ENCODE measurements at regions not wholly inside any gene's neighbourhood (a gene's known extent, or its start where the extent isn't known, plus 50 kb on each side); places are given as distances from the start of the nearest gene placed in this dataset.

- DNase-seq (ENCODE audit: low spot score) (peak; percentile 89), FAIRE-seq (peak; percentile 84)
Measured at GRCh38 chr3:115518100-115518852, 105.0 kb upstream of the GAP43 start.

- DNase-seq (ENCODE audit: low spot score), result no peak
- no peak for FAIRE-seq
Measured at GRCh38 chr3:115520241-115520640, 103.1 kb upstream of the GAP43 start.

GRCh38 chr3:115520651-115521245 is 102.6 kb upstream of the GAP43 start:
- FAIRE-seq (no peak), DNase-seq (ENCODE audit: low spot score) (no peak)

GRCh38 chr3:115523458-115523857 is 99.9 kb upstream of the GAP43 start:
- DNase-seq (ENCODE audit: low spot score) (no peak), FAIRE-seq (no peak)

- FAIRE-seq (no peak), DNase-seq (ENCODE audit: low spot score) (no peak)
Measured at GRCh38 chr3:115524549-115524948, 98.8 kb upstream of the GAP43 start.

DNA sequence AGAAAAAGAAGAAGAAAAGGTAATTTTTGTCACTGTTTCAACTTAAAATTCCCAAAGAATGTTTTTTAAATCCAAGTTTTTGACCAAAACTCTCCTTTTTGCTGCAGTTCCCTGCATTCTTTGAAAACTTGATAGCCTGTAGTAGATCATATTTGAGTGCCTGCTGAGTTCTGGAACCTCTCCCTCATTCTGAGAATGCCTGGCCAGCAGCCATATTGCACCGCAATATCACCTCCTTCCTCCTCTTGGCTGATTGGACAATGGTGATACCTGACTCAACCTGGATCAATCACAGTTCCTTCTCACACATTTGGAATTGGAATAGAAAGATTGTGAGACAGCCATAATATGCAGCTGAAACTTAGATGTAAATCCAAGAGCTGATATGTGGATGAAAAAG is 97.6 kb upstream of the GAP43 start:
- no peak for FAIRE-seq
- no peak for DNase-seq (ENCODE audit: low spot score)

DNA sequence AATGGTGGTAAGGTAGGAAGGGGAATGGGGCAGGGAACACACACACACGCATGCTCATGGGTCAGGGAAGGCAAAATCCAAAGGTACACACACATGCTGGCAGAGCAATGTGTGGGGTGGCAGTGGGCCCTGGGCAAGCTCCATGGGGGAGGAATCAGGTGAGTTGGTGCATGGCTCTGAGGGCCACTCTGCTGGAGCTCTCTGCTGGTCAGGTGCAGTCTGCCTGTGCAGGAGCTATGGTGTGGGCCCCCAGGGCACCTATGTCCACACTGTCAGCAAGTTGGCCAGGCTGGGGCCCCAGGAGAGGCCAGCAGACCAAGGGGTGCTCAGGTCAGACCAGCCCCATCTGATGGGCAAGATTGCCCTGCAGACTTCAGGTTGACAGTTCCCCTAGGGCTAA is 90.1 kb upstream of the GAP43 start:
- no peak for DNase-seq (ENCODE audit: low spot score)
- no peak for FAIRE-seq

GRCh38 chr3:115536171-115536570 is 87.1 kb upstream of the GAP43 start:
- DNase-seq (ENCODE audit: low spot score) (no peak), FAIRE-seq (no peak)

- DNase-seq (ENCODE audit: low spot score), result no peak
- FAIRE-seq, result no peak
Measured at GRCh38 chr3:115537669-115538068, 85.6 kb upstream of the GAP43 start.

GRCh38 chr3:115547207-115547606 is 76.1 kb upstream of the GAP43 start:
- DNase-seq (ENCODE audit: low spot score) (no peak), FAIRE-seq (no peak)

DNA sequence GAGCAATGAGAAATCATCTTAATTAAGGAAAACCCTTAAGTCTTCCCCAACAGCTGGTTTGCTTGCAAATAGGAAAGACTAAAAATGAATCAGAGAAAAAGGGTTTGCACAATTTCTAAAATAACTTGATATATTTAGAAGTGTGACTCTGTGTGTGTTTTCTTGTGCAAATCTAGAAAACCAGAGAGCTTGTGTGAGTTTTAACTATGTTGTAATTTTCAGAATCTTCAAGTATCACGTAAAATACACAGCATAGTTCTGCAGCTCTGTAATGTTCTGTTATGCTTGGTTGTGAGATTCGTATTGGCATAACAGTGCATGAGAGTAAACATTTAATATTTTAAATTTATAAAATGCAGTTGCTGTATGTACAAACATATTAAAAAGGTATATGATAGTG is 74.7 kb upstream of the GAP43 start:
- no peak for DNase-seq (ENCODE audit: low spot score)
- FAIRE-seq, result no peak

DNA sequence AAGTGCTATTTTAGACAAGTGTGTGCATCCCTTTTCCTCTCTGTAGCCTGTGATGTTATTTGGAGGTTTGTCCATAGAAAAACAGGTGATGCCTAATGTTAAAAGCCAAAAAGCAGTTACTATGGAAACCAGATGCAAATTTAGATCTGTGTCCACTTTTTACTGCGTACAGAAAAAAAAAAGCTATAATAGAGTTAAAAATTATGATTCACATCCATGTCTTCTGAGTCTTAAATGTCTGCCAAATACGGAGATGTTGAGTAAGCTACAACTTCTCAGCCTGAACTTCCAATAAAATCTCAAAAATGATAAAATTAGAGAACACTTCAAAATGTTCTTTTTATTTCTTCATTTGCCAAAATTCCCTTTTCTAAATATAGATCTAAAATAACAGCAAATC is 74.2 kb upstream of the GAP43 start:
- FAIRE-seq (no peak), DNase-seq (ENCODE audit: low spot score) (no peak)

- DNase-seq (ENCODE audit: low spot score) (no peak), FAIRE-seq (no peak)
Measured at GRCh38 chr3:115550285-115550761, 73.0 kb upstream of the GAP43 start.

- FAIRE-seq (no peak), DNase-seq (ENCODE audit: low spot score) (no peak)
Measured at GRCh38 chr3:115551016-115551415, 72.3 kb upstream of the GAP43 start.

DNA sequence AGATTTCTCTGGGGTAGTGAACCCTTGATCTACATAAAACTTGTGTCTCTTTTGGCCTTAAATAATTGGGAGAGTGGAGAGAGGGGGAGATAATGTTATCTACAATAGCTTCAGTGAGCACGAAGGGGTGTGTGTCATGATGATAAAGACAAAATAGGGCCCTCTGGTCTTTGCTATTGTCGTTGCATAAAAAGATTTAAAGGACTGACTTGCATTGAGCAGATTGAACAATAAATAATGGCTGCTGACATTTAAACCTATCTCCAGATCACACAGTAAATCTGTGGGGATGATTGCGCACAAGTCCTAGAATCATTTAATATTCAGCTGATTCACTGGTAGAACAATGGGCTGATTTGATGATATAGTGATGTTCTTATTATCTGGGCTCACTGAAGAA is 71.3 kb upstream of the GAP43 start:
- DNase-seq (ENCODE audit: low spot score), result no peak

DNA sequence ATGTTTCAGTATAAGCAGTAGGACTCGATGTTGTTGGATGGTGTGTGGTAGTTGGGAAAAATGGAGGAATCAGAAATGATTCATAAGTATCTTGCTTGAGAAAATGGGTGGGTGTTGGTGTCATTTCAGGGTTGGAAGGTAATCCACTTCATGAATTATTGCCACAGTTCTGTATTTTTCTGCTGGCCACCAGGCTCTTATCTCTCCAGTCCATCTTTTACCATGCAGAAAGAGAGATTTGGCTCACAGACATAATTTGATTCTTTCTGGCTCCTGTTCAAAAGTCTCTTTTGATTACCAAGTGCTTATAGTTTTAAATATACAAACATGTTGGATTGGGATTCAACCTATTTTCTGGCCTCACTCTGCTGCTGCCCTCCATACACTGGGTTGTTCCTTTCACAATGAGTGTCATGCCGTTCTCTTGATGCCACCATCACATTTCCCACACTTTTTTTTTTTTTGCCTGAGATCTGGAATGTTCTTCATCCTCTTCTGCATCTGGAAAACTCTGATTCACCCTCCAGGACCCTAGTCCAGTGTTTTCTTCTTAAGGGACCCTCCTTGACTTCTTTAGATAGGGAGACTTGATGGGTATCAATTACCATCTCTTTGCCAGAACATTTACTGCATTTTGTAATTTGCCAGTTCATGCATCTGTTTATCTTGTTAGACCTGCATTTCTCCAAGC is 69.4 kb upstream of the GAP43 start:
- DNase-seq (ENCODE audit: low spot score) (no peak), FAIRE-seq (no peak)

More for the DNA sequence above, 71.3 kb upstream of the GAP43 start:
- FAIRE-seq, result no peak

DNA sequence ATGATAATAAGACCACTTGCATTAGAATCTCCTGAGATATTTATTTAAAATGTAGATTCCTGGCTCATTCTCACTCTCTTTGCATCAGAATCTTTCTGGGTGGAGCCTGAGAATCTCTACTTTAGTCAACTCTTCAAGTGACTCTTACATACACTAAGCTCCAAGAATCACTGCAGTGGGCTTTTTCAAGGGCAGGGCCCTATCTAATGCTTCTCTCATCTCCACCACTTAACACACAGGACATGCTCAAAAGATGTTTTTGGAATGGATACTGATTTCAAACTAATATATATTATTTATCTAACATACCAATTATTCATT is 68.9 kb upstream of the GAP43 start:
- no peak for DNase-seq (ENCODE audit: low spot score)
- no peak for FAIRE-seq

GRCh38 chr3:115562636-115563267 is 60.6 kb upstream of the GAP43 start:
- DNase-seq (ENCODE audit: low spot score) (no peak), FAIRE-seq (no peak)

DNA sequence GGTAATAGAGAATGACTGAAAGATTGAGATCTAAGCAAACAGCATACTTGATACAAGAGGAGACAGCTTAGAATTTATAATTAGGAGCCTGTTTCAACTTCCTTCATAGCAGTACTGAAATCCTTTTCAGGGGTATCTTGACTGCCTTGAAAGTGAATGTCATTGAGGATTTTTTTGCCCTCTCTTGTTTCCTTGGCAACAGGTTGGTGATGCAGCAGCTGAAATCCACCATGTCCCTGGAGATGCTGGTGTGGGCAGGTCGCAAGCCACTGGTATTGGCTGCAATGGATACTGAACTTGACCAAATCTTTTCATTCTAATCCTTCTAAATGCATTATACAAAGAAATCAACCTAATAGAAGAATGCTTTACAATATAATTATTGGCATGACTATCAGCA is 59.3 kb upstream of the GAP43 start:
- no peak for FAIRE-seq

DNA sequence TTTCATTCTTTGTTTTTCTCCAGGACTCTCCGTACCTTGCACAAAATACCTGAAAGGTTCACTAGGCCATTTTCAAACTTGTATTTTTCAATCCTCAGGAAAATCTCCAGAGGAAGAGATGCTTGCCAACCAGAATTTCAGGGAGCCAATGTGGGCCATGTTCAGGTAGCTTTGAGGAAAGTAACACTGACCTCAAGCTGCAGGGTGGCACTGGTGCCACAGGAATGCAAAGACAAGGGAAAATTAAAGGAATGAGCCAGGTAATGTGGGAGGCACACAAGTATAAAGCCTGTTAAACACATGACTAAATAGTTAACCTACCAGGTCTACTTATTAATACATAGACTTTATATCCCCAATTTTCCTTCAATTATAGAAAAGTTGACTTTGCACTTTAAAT is 51.9 kb upstream of the GAP43 start:
- no peak for DNase-seq (ENCODE audit: low spot score)
- FAIRE-seq, result no peak

More for the DNA sequence above, 59.3 kb upstream of the GAP43 start:
- no peak for DNase-seq (ENCODE audit: low spot score)
